HG02642 (cell line): ENCODE measurements at regions not wholly inside any gene's neighbourhood (a gene's known extent, or its start where the extent isn't known, plus 50 kb on each side); places are given as distances from the start of the nearest gene placed in this dataset.

Experiments used
- ATAC-seq: cut with Tn5 transposase; IDR thresholded peaks from one replicate; pipeline ENCODE4 v1.9.1; 2021; ENCODE audit warnings: mild to moderate bottlenecking; ENCODE audit not compliant: unreplicated experiment, poor library complexity

DNA sequence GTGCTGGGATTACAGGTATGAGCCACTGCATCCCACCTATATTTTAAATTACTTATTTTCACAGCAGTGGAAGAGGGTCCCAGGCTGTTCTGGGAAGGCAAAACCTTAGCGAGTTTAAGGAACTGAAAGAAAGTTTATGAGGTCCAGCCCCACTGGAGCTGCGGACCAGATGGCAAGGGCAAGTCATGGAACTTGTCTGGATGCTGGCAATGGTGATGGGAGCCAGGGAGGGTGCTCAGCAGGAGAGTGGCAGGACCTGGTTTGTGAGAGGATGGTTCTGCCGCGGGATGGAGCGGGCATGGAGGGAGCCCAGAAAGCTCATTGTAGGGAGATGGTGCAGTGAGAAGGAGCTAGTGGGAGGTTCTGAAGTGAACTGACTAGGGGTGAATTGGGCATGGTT, 50.6 kb upstream of the SLC45A1 start:
- no peak for ATAC-seq

DNA sequence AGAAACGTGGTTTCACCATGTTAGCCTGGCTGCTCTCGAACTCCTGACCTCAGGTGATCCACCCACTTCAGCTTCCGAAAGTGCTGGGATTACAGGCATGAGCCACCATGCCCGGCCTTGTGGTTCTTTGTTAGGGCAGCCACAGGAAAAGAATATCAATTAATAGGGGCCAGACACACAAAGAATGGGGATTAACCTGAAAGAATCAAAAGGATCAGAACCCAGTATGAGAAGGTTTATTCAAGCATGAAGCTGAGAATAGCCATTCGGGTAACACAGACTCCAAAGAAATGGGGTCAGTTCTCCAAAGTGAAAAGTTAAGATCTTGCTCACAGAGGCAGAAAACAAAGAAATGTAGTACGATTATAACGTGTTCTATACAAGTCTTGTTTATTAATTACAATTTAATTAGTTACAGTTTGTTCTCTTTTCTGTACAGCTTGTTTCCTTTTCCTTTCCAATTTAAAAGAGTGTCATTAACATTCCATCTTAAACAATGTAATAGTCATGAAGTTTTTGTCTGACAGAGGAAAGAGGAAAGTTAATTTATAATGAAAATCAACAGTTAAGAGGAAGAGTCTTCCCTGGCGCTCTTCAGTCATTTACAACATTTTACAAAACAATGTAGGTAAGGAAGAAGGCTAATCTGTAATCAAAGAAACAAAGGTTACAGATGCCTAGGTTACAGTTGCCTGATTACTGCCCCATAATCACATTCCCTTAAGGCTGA, 51.3 kb upstream of the SLC45A1 start:
- no peak for ATAC-seq

DNA sequence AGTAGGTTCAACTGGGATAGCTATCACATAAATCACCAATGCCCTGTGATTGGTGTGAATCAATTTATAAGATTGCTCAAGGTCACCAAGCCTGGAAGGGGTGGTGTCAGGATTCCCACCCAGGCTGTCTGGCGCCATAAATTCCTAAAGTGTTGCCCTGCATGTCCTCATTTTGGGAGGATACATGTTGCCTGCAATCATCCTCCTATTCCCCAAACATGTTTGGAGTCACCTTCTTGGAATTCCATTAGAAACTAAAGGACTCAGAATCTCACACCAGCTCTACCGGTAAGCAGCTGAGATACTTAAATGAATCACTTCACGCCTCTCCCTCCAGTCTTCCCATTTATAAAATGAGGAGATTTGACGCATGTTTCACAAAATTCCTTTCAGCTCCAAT, 54.1 kb upstream of the SLC45A1 start:
- no peak for ATAC-seq

DNA sequence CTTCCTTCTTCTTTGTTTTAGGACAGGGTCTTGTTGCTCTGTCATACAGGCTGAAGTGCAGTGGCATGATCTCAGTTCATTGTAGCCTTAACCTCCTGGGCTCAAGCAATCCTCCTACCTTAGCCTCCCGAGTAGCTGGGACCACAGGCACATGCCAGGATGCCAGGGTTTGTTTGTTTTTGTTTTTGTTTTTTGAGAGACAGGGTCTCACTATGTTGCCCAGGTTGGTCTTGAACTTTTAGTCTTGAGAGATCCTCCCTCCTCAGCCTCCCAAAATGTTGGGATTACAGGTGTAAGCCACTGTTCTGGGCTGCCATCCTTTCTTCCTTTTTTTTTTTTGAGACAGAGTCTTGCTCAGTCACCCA, 56.5 kb upstream of the SLC45A1 start:
- ATAC-seq, result no peak

DNA sequence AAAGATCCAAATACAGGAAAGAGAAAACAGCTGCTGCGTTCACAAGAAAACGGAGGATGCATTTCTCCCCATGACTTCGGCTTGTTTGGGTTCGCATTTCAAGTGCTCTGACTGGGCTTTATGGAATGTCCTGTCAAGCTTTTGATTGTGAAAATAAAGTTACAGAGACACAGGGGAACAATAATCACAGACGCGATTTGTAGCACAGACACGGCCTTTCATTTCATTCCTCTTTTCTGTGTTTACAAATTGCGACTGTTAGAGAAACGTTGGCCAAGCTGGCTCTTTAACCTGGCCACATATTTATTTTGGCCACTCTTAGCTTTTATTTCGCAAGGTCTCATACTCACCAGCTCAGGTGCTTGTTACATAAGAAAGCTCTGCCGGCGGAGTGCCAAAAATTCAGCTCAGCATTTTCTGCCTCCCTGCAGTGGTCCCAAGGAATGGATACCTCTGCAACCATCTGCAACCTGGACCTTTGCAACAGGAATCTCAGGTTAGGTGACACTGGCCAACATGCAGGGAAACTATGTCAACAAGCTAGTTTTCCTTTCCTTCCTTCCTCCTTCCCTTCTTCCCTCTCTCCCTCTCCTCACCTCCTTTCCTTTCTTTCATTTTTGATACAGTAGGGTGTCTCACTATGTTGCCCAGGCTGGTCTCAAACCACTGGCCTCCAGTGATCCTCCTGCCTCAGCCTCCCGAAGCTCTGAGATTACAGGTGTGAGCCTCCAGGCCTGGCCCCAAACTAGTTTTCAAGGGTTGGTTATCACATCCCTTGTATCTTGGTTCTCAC, 58.2 kb upstream of the SLC45A1 start:
- ATAC-seq, result no peak

DNA sequence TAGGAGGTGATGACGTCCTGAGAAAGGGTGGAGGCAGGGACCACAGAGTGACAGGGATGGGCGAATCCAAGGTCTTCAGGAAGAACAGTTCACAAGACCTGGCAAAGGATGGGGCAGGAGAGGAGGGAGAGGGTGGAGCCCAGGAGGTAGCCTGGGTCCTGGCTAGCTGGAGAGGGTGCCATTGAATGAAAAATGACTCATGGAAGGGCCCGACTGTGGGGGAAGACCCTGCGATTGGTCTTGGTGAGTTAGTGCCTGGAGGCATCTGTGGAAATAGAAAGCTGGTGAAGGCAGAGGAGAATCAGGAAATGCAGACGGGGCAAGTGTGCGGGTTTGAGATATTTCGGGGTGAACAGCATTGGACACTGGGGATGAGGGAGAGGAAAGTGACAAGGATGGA, 60.3 kb upstream of the SLC45A1 start:
- no peak for ATAC-seq

DNA sequence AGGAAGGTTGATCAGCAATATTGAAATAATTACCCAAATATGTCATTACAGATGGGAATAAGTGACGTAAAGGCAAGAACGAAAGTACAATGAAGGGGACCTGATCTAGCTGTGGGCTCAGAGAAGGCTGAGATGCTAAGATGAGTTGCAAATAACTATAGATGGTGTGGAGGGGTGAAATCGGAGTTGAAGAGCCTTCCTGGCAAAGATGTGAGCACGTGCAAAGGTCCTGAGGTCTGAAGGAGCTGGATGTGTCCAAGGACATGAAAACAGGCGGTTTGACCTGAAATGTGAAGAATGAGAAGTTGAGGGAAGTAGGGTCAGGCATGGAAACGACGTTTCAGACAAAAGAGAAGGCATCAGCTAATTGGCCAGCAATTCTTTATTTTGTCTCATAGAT, 61.6 kb upstream of the SLC45A1 start:
- ATAC-seq, result no peak

DNA sequence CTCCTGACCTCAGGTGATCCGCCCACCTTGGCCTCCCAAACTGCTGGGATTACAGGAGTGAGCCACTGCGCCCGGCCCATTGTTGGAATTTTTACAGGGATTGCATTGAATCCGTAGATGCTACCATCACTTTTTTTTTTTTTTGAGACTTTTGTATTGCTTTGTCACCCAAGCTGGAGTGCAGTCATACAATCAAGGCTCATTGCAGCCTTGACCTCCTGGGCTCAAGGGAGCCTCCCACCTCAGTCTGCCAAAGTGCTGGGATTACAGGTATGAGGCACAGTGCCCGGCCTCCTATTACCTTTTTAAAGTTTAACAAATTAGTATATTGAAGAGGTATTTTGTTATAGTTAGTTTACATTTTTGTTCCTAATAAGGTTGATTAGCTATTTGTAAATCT, 62.2 kb upstream of the SLC45A1 start:
- ATAC-seq, result no peak

DNA sequence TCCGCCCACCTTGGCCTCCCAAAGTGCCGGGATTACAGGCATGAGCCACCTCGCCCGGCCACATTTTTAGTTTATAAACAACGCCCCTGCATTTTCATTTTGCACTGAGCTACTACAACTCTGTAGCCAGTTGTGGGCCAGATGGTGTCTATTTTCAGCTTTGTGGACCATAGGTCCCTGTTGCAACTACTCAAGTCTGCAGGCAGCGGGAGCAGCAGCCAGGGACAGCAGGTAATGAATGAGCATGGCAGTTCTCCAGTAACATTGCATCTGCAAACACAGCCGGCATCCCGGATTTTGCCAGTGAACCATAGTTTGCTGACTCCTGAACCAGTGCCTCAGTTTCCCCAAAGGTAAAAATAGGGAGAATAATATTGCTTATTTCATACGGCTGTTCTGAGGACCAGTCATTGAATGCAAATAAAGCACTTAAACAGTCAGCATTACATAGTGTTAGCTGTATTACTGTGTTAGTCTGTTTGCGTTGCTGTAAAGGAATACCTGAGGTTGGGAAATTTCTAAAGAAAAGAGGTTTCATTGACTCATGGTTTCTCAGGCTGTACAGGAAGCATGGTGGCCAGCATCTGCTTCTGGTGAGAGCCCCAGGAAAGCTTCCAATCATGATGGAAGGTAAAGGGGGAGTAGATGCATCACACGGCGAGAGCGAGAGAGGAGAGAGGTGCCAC, 65.5 kb upstream of the SLC45A1 start:
- ATAC-seq, result no peak

DNA sequence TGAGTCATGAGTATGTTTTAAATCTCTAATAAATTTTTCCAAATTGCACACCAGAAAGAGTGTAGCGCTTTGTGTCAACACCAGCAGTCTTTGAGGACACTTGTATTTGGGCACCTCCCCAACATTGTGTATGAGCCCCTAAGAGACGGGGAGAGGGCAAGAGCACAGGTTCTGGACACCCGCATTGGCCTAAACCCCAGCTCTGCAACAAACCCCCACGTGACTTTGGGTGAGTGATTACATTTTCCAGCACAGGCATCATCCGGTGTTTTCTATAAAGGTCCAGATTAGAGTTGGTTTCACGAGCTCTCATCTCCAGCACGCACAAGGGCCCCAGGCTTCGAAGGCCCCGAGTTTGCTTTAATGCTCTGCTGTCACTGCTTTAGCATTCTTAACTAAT, 66.3 kb upstream of the SLC45A1 start:
- no peak for ATAC-seq

DNA sequence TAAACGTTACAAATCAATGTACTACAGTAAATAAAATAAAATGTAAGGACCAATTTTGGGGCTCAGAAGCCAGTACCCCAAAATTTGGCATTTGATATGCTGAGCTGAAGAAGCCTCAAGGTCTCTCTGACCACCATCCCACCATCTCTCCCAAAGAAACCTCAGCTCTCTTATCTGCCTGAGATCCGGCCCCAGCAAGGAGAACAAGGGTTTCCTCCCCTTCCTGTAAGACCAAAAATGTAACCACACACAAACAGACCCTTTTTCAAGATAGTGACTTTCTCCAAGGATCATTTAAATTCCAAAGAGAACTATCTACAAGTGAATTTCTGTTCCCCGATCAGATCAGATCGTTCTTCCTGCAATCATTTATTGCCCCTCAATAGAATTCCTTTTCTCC, 68.1 kb upstream of the SLC45A1 start:
- ATAC-seq, result no peak

DNA sequence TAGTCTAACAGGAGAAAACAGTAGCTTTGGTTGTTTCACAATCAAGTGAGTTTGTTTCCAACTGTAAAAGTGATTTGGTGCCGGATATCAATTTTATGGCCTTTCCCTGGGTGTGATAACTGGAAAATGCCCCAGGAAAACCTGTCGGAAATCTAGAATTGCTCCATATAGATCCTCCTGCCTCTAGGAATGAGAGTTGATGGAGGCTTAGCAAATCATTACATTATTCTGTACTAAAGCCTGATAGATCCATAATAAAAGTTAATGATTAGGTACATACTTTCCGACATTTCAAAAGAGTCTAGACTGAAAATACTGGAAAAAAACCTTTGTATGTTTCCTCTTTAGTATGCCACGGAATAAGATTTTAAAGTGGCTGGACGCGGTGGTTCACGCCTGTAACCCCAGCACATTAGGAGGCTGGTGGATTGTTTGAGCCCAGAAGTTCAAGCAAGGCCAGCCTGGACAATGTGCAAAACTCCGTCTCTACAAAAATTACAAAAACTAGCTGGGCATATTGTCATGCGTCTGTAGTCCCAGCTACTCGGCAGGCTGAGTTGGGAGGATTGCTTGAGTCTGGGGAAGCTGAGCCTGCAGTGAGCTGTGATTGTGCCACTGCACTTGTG, 70.0 kb upstream of the SLC45A1 start:
- ATAC-seq, result no peak

DNA sequence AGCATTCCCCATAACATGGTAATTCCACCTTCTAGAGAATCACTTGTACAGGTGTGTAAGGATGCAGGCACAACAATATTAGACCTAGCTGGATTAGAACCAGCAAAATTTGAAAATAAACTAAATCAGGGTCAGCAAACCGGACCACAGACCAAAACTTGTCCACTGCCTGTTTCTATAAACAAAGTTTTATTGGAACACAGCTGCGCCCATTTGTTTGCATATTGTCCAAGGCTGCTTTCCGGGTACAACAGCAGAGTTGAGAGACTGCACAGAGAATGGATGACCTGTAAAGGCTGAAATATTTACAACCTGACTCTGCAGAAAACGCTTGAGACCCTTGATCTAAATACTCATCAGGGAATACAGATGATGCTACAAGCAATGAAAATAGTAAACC, 73.6 kb upstream of the SLC45A1 start:
- no peak for ATAC-seq

DNA sequence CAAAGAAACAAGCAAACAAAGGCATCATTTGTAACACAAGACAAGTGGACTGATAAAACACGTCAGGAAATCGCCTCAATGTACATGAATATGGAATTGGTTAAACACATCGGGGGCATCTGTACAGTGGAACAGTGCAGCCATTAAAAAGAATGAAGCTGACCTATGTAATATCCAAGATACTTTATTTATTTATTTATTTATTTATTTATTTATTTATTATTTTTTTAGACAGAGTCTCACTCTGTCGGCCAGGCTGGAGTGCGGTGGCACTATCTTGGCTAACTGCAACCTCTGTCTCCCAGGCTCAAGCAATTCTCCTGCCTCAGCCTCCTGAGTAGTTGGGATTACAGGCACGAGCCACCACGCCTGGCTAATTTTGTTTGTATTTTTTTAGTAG, 75.4 kb upstream of the SLC45A1 start:
- no peak for ATAC-seq

DNA sequence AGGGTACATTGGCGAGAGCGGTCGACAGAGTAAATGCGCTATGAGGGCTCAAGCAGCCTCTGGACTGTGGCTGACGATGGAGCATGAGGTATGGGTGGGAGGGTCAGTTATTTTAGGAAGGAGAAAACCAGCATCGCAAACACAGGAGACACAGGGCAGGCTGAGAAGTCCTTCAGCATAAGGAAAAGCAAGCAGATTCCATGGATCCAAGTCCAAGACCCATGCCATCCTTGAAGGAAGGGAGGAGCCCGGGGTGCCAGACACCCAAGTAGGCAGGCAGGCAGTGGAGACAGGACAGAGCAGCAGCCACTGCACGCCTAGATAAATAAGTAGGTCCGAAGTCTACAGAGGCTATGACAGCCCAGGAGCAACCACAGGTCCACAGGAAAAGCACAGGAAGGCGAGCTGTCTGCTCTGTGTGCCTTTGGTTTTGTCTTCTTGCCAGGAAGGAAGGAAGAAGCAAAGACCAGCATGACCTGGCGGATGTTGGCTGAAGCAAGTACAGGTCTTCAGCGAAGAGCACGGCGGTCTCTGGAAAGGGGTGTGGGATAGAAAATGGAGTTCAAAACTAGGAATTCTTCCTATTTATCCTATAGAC, 76.4 kb upstream of the SLC45A1 start:
- ATAC-seq, result no peak

DNA sequence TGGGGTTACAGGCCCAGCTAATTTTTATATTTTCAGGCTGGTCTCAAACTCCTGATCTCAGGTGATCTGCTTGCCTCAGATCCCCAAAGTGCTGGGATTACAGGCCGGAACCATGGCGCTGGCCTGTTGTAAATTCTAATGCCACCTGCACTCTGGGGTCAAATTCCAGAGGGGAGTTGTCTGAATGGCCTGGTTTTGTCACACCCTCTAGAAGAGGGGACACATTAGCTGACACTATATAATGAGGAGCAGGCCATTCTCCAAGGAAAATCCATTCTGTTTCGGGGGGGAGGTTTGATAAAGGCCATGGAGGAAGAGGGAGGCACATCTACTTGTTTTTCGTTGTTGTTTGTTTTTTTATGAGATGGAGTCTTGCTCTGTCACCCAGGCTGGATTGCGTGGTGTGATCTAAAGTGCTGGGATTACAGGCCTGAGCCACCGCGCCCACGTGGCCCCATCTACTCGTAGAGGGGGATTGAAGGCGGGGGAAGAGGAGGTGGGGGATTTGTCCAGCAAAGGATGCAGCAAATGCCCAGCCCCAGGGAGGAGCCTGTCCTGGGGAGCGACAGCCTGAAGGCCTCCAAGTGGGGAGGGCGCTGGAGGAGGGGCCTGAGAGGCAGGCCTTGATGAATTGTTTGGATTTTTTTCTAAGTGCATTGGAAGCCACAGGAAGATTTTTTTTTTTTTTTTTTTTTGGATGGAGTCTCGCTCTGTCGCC, 78.4 kb upstream of the SLC45A1 start:
- no peak for ATAC-seq

DNA sequence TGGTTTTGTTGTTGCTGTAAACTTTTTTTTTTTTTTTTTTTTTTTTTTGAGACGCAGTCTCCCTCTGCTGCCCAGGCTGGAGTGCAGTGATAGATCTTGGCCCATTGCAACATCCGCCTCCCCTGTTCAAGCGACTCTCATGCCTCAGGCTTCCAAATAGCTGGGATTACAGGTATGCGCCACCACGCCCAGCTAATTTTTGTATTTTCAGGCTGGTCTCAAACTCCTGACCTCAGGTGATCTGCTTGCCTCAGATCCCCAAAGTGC, 78.9 kb upstream of the SLC45A1 start:
- ATAC-seq, result no peak

DNA sequence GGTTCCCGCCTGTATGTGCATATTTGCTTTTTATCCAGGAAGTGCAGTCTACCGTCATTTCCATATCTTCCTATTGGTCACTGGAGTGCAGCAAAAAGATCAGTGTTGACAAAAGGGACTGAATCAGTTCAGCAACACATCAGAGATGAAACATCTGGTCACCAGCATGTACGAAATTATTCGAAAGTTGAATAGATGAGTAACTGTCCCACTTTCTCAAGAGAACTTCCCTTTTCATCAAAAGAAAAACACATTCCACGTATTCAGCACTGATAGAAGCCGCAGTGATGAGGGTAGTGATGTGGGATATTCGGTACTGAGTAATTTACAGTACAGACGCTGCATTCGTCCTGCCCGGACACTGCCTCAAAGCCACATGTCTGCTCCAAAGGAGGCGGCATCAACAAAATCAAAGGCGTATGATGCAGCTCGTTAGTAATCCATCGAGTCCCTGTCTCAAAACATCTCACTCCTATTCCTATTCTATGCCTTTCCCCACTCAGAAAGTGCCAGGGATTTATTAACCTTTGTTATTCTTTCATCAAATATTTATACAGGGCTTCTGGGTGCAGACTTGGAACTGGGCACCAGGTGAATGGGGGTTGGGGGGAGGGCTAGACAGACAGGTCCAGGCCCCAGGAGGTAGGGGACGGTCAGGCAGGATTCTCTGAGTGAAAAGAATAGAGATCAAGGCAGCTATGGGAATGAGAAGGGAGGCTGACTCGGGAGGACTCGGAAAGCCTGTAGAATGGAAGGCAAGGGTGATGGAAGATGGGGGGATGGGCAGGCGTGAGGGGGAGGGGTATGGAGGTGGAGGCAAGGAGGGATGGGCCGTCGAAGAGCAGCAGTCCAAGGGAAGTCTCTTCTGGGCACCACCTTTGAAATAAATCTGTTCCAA, 79.5 kb upstream of the SLC45A1 start:
- no peak for ATAC-seq

DNA sequence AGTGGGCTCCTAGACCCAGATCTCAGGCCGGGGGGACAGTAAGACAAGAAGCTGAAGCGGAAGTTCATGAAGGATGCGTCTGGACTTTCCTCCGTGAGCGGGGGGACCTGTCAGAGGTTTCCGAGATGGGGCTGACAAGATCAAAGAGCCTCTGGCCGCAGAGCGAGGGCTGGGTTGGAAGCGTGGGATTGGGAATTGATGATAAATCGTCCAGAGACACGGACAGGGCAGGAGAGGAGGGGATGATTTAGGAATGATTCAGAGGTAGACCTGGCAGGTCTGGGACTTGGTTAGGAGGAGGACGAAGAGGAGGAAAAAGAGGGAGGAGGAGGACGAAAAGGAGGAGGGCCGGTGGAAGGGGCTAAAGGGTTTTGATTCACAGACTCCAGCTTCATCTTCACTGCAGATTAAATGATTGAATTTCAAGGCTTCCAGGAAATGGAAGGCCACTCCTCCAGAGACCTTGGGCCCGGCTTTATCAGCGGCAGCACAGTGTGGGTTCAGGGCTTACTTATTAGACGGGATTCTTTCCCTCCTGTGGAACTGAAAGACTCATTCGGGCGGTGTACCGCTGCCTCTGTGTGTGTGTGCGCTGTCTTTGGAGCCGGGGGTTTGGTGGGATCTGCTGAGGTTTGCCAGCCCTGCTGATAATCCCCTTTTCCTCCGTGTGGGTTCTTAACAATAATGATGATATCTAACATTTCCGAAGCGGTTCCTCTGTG, 85.7 kb upstream of the SLC45A1 start:
- no peak for ATAC-seq
